Stimulated activated naive CD4-positive, alpha-beta T cell (primary cell): ENCODE measurements at regions not wholly inside any gene's neighbourhood (a gene's known extent, or its start where the extent isn't known, plus 50 kb on each side); places are given as distances from the start of the nearest gene placed in this dataset.
"Not testable (repeated sequence)": the region's sequence is repeated elsewhere in the genome, so short reads cannot be mapped to it uniquely, and the experiment has no call there.

Experiments used
- DNase-seq, 6 experiments: peaks; one replicate each; lab custom pipeline; 2025; lab: John Stamatoyannopoulos, UW

DNA sequence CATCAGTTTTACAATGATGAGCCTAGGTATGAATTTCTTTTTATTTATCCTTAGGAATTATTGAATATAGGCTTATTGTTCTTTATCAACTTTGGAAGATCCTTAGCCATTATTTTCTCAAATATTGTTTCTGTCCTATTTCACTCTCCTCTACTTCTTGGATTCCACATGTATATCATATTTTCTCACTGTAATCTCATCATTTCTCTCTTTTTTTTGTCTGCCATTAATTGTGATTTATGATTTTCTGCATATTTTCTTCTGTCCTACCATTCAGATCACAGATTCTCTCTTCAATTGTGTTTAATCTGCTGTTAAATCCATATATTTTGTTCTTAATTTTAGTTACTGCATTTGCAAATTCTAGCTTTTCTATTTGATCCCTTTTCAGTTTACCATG is 139.8 kb downstream of the ARRDC3 start:
- no peak for DNase-seq

DNA sequence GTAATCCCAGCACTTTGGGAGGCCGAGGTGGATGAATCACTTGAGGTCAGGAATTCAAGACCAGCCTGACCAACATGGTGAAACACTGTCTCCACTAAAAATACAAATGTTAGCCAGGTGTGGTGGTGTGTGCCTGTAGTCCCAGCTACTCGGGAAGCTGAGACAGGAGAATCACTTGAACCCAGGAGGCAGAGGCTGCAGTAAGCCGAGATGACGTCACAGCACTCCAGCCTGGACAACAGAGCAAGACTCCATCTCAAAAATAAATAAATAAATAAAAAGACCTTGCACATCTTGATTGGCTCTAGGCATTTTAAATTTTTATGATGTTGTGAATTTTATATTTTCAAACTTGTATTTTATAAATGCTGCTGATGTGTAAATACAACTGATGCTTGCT is 141.7 kb downstream of the ARRDC3 start:
- DNase-seq = not testable (repeated sequence)

DNA sequence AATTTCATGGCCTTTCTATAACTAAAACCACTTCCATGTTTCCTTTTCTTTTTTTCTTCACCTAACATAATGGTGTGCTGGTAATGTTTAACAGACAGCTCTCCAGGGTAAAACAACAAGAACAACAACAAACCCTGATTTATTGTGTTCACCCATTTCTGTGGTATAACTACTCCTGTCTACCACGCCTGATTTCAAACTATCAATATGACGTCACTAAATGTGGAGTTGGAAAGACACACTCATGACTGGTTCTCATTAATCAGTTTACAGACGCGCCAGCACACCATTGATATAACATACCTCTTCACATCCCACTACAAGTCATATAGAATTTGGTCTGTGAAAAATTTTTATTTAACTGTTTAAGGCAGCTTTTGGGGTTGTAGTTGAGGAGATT is 142.9 kb downstream of the ARRDC3 start:
- no peak for DNase-seq

DNA sequence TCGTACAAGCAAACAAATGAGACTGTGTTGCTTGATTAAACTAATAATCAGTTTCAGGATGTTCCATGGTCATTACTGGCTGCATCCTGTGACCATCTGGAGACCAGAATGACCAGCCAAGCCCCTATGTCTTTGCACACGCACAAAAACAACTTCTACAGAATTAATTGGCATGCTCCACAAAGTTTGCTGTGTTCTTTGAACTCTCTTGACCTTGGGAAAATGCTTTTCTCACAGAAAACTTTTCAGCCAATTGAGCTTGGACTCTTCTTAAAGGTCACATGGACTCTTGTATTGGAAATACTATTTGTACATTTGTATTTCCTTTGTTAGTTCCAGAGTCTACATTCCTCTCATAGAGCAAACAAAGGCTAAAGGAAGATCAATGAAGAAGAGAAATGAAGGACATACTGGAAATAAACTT is 147.8 kb downstream of the ARRDC3 start:
- no peak for DNase-seq

DNA sequence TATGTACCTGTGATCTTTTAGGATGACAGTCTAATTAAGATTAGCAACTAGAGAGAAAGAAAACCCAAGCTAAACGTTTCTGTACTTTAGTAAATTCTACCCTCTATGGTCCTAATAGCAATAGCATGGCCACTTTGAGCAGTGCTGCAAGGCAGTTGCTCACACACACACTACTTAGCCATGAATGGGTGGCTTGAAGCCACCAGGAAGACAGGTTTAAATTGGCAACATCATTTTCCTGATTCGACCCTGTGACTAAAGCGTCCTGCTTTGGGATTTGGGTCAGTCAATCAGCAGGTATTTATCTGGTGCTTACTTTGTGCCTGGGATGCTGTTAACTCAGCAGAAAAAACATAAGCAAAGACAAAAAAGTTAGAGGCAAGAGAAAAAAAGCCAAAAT is 150.6 kb downstream of the ARRDC3 start:
- no peak for DNase-seq

DNA sequence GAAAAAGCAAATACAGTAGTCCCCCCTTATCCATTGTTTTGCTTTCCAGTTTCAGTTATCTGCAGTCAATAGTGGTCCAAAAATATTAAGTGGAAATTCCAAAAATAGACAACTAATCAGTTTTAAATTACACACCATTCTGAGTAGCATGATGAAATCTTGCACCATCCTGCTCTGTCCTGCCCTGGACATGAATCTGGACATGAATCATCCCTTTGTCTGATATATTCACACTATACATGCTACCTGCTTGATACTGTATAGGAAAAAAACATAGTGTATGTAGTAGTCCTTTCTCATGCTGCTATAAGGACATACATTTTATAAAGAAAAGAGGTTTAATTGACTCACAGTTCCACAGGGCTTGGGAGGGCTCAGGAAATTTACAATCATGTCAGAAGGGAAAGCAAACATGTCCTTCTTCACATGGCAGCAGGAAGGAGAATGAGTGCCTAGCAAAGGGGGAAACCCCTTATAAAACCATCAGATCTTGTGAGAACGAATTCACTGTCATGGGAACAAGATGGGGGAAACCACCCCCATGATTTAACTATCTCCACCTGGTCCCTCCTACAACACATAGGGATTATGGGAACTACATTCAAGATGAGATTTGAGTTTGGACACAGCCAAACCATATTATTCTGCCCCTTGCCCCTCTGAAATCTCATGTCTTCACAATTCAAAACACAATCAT is 153.9 kb downstream of the ARRDC3 start:
- no peak for DNase-seq

DNA sequence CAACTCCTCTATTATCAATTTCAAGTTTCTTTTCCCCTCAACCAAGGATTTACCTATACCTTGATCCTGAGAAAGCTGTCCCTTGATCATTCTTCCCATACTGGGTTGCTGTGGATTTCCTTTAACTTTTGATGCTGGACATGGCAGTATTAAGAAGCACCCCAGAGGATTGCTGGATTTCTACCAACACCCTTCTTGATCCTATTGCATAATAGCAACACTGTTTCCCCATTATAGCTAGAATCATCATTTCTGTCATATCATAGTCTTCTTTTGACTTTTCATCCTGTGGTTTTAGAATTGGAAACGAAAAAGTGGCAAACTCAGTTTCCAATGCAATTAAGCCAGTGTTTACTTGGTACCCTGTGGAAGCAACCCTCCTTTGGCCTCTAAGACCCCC is 154.9 kb downstream of the ARRDC3 start:
- no peak for DNase-seq

DNA sequence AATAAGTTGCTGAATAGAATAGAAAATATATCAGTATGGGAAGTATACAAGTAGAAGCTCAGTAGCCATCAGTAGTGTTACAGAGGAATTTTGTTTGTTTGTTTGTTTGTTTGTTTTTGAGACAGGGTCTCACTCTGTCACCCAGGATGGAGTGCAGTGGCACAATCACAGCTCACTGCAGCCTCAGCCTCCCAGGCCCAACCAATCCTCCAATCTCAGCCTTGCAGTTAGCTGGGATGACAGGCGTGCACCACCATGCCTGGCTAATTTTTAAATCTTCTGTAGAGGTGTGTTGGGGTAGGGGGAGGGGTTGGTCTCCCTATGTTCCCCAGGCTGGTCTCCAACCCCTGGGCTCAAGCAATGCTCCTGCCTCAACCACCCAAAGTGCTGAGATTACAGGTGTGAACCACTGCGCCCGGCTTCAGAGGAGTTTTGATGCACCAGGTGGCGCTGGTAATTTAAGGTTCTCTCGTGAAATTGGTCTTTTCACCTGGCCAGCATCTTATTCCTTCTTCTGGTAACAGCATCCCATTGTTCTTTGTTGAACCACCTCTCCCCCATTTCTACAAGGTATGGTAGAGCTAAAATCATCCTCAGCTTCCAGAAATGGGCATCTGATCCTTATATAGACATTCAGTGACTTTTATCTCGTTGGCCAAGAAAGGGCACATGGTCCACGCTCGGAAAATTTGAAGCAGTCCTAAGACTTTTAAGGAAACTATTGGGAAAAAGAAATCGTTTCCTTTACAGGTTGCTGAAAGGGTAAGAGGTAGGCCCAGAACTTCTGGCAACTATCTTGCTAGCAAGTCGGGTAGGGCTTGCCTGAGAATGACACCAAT is 157.1 kb downstream of the ARRDC3 start:
- peak; percentile 8 to 55 (median 38) for DNase-seq

DNA sequence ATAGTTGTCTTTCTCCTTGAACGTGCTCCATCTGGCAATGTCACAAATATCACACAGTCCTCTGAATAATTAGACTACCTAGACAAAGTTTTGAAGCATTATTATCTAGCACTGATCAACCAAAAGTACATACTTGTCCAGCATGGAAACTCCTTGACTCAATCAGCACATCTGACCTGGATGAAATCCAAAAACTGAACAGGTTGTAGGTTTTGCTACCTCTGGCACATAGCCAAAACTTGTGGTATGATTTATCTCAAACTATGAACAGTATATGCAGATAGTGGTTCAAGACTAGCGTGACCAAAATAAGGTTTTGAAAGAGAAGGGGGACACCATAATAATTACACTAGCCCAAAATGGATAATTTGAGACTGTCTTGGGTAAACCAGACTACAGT is 158.1 kb downstream of the ARRDC3 start:
- no peak for DNase-seq

DNA sequence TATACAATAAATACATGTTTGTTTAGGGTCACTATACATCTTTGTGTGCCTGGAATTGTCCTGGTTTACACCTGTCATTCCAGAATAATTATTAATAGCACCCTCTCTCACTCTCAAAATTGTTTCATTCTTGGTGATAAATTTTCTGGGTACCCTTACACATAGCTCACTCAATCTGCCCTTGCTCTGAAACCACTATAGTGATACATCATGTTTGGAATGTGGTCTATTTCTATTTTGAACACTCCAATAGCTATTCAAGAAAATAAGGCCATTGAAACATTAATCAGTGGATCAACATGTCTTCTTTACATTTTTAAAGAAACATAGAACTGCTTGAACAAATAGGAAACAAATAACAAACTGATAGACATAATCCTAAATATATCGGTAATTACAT is 158.7 kb downstream of the ARRDC3 start:
- no peak for DNase-seq

DNA sequence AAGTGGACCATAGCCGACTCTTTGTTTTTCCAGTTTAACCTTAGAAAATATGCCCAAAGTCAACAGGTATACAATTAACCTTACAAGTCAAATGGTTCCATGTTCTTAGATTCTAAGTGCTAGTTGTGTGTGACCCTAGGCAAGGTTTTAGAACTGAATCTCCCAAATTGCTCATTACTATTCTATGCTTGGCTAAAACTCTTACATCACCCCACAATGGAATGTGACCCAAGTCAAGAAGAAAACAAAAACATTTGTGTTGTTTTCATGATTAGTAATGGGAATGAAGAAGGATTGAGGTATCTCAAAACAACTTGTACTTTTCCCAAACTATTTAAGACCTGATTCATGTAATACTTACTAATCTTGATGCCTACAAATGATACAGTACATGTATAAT is 159.2 kb downstream of the ARRDC3 start:
- DNase-seq = no peak

DNA sequence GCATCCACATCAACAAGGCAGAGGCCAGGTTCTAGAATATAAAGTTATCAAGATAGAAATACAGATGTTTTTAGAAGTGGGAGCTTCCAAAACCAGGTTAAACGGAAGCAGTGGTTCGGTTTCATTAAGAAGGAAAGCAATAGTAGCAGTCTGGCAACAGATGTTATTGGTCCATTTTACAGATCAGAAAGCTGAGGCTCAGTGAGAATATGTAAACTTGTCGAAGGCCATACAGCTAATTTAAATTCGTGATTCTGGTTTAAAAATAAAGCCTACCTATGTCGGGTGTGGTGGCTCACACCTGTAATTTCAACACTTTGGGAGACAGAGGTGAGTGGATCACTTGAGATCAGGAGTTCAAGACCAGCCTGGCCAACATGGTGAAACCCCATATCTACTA is 160.6 kb downstream of the ARRDC3 start:
- no peak for DNase-seq

DNA sequence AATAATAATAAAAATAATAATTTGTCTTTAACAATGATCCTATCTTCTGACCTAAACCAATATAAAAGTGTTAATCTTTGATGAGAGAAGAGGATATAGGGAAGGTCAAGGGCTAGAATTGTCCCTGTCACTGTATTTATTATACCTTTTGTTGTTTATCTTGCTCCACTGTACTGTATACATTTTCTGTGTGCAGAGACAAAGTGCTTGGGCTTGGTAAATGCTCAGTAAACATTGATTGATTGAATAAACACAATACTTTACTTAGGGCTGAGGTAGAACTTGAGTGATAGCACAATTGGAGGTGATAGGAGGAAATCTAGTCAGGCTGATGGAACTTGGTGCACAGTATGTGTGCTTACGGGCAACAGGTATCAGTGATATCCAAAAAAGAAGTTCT is 161.2 kb downstream of the ARRDC3 start:
- no peak for DNase-seq

DNA sequence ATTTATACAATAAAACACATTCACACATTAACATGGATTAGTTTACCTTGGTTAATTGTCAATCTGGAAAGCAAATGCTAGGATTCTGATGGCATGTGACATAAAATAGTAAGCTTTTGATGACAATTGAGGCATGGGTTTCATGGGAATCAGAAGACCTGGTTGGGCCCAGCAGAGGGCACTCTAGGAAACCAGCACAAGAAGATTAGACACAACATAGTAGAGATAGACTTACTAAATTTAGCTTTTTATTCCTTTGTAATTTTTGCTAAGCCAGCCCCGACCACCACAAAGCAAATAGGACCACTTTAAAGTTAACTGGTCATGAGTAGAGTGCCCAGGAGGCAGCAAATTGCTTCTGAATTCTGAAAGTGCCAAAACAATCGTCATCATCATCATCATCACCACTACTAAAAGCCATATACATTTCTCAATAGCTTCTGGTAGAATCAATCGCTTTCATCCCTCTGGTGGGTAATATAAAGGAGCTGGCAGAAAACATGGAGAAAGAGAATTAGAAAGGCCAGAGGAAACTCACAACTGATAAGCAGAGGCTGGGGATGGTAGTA is 163.2 kb downstream of the ARRDC3 start:
- peak in 5 of 6 experiments; percentile 2 to 16 (median 7) for DNase-seq

DNA sequence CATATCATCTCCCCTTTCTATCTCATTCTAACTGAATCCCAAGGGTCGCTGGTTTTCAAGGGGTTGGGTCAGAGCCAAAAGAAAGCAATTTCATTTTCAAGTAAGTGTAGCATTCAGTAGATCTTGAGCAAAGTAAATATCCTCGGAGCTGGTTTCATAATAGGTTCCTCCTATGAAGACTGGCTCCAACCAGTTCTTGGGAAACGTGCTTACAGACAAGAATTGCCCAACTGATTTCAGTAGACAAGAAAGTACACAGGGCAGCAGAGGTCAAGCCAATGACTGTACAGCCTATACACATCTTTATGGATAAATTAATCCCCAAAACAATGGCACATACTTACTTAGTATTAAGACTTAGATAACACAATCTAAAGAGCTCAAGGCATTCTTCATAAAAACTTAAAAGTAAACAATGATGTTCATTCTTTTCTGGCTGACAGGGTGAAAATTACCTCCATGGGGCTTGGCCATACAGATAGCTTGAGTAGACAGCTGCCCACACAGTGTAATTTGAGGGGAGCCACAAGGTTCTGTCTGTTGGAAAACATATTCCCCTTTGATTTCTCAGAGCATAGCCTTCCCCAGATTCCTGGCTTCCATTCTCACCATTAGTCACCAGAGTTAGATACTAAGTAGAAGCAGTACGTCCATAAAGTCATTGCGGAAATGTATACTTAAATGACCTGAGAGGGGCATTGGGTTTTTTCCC is 163.9 kb downstream of the ARRDC3 start:
- DNase-seq = no peak

DNA sequence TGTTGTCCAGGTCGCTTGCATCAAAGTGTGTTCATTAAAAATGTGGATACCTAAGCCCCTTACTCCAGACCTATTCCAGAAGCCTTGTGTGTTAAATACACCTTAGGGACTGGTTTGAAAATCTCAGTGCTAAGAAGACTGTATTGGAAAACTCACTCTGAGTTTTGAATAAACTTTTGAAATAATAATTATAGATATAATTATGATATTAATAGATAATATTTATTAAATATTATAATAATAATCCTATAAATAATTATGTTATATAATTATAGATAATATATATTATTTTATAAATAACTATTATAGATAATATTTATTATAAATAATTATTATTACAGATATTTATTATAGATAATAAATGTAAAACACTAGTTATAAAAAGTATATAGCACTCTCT is 165.3 kb downstream of the ARRDC3 start:
- DNase-seq = no peak

DNA sequence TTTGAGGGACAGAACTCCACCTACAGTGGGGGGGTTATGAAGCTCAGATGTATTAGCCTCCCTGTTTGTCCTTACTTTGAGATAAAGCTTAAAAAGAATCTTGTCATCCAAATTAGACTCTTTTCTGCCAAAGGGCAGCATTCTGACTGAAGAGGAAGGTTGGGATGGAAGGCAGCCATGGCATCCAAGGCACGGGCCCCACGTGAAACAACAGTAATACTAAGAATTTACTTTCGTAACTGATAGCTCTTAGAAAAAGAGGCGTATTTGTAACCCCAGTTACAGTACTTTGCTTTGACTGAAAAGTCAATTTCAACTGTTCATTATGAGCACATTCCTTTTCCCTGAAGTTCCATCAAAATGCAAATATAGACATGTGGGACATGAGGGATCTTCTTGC is 168.5 kb downstream of the ARRDC3 start:
- no peak for DNase-seq
